Endothelial cell of umbilical vein (primary cell): ENCODE measurements at regions not wholly inside any gene's neighbourhood (a gene's known extent, or its start where the extent isn't known, plus 50 kb on each side); places are given as distances from the start of the nearest gene placed in this dataset.

Experiments
- BruUV-seq: library from RNA; stranded (reverse); fragments of 400-500 nt; replicated peaks from 2 replicates; lab custom pipeline; 2021; lab: Mats Ljungman, UMichigan
- CTCF ChIA-PET: fragments of 300-600, 350-600 bp; sonication (Branson Sonifier 250); formaldehyde crosslinking; loops from one replicate; lab custom pipeline; 2021; ENCODE audit warnings: antibody characterized with exemption, inconsistent platforms; lab: Charles Lee
- POLR2A ChIA-PET: fragments of 300-600, 350-600 bp; sonication (Branson Sonifier 250); formaldehyde crosslinking; loops from one replicate; lab custom pipeline; 2021; ENCODE audit warnings: antibody characterized with exemption, inconsistent platforms; lab: Charles Lee
- DNase-seq: peaks from one replicate; pipeline ENCODE4 v3.0.0-alpha.2; 2011; ENCODE audit warnings: low read depth, low spot score
- FAIRE-seq: peaks from 2 replicates; lab custom pipeline; 2011; peaks lifted over from hg19 to GRCh38; lab: Jason Lieb, UNC
- H2AFZ ChIP-seq: 2 replicates; pipeline ENCODE4 v1.6.0; 2012; ENCODE audit warnings: low read depth, low read length, control low read depth, inconsistent platforms
- H3K27ac ChIP-seq: 2 replicates; pipeline ENCODE4 v1.5.1; 2011; ENCODE audit warnings: low read depth, mild to moderate bottlenecking, control low read depth, low read length, moderate library complexity; ENCODE audit not compliant: insufficient read depth
- H3K27me3 ChIP-seq, 2 experiments: 2 replicates each; pipeline versions ENCODE4 v1.6.0 to v1.6.1; 2011; ENCODE audit warnings: low read length in 2 of 2, mixed read lengths in 1 of 2; ENCODE audit not compliant: control insufficient read depth in 2 of 2, insufficient read depth in 2 of 2
- H3K36me3 ChIP-seq, 2 experiments: 2 replicates in 1 of 2; 3 replicates in 1 of 2; pipeline ENCODE4 v1.5.1; 2011; ENCODE audit warnings: low read length in 2 of 2, mild to moderate bottlenecking in 1 of 2, moderate library complexity in 1 of 2; ENCODE audit not compliant: control insufficient read depth in 2 of 2, insufficient read depth in 2 of 2; ENCODE audit errors: extremely low read depth in 1 of 2
- H3K4me1 ChIP-seq: 3 replicates; pipeline ENCODE4 v1.5.1; 2011; ENCODE audit warnings: mild to moderate bottlenecking, low read length; ENCODE audit not compliant: control insufficient read depth, insufficient read depth; ENCODE audit errors: extremely low read depth
- H3K4me2 ChIP-seq: 2 replicates; pipeline ENCODE4 v1.6.1; 2011; ENCODE audit warnings: low read length, control low read depth, mixed read lengths; ENCODE audit not compliant: insufficient read depth
- H3K4me3 ChIP-seq, 3 experiments: fragments of 200-600 bp in 1 of 3; sonication (generic), shearing (Covaris generic) in 1 of 3; replicated peaks in 1 of 3; 2 replicates each; pipeline ENCODE4 v1.5.1; 2011 to 2016; ENCODE audit warnings: control low read depth in 3 of 3, low read length in 3 of 3, mild to moderate bottlenecking in 2 of 3, inconsistent platforms in 1 of 3, low read depth in 1 of 3, moderate library complexity in 1 of 3; ENCODE audit not compliant: insufficient read depth in 1 of 3
- H3K79me2 ChIP-seq: 2 replicates; pipeline ENCODE4 v1.6.0; 2012; ENCODE audit warnings: low read length, inconsistent platforms; ENCODE audit not compliant: control insufficient read depth, insufficient read depth
- H3K9ac ChIP-seq: replicated peaks from 2 replicates; pipeline ENCODE3; 2011; ENCODE audit warnings: low read length, control low read depth; ENCODE audit not compliant: insufficient read depth; ENCODE audit errors: extremely low read depth
- H3K9me1 ChIP-seq: replicated peaks from 3 replicates; pipeline ENCODE4 v1.6.0; 2011; ENCODE audit warnings: mild to moderate bottlenecking, low read length; ENCODE audit not compliant: control insufficient read depth, insufficient read depth; ENCODE audit errors: extremely low read depth
- H3K9me3 ChIP-seq: replicated peaks from 2 replicates; pipeline ENCODE4 v1.5.1; 2012; ENCODE audit warnings: low read length, inconsistent platforms; ENCODE audit not compliant: control insufficient read depth, insufficient read depth
- H4K20me1 ChIP-seq: replicated peaks from 2 replicates; pipeline ENCODE3; 2011; ENCODE audit warnings: mild to moderate bottlenecking, low read length; ENCODE audit not compliant: control insufficient read depth, insufficient read depth; ENCODE audit errors: extremely low read depth
- EZH2 ChIP-seq: IDR thresholded peaks from 2 replicates; pipeline ENCODE4 v1.6.1; 2012; ENCODE audit warnings: borderline replicate concordance, low read depth, mild to moderate bottlenecking, moderate library complexity, low read length, inconsistent platforms; ENCODE audit not compliant: severe bottlenecking
- FOS ChIP-seq: IDR thresholded peaks from 2 replicates; pipeline ENCODE4 v1.6.1; 2011; ENCODE audit warnings: mild to moderate bottlenecking, low read length, moderate library complexity, borderline replicate concordance; ENCODE audit not compliant: insufficient read depth
- GATA2 ChIP-seq: IDR thresholded peaks from 2 replicates; pipeline ENCODE4 v1.7.0; 2011; ENCODE audit warnings: low read depth, mild to moderate bottlenecking, moderate library complexity, mixed read lengths, low read length; ENCODE audit not compliant: insufficient read length, insufficient read depth
- JUN ChIP-seq: IDR thresholded peaks from 2 replicates; pipeline ENCODE4 v1.6.1; 2011; ENCODE audit warnings: borderline replicate concordance, low read depth; ENCODE audit not compliant: insufficient read length, insufficient read depth
- MYC ChIP-seq: IDR thresholded peaks from one replicate; pipeline ENCODE4 v1.6.1; 2011; ENCODE audit warnings: mild to moderate bottlenecking, low read depth, low read length
- POLR2A ChIP-seq: IDR thresholded peaks from 2 replicates; pipeline ENCODE4 v1.6.1; 2012; ENCODE audit warnings: low read depth, mild to moderate bottlenecking, control low read depth, low read length
- POLR2AphosphoS5 ChIP-seq: IDR thresholded peaks from 2 replicates; pipeline ENCODE4 v1.6.1; 2012; ENCODE audit warnings: low read depth, mild to moderate bottlenecking, control low read depth, low read length, moderate library complexity; ENCODE audit not compliant: insufficient read depth
- dilution Hi-C: fragments of 300-500 bp; cut with MboI; formaldehyde crosslinking; loops from one replicate; pipeline ENCODE4 v1.15.0; 2019; ENCODE audit warnings: low sequenced_read_pairs; ENCODE audit not compliant: extremely low pct_ligation_motif_present
- intact Hi-C: fragments of 100-400 bp; cut with micrococcal nuclease; formaldehyde crosslinking; loops from one replicate; pipeline ENCODE4 v1.10.0; 2022
- TF ChIP-seq, protein P1 (sequence below), 2 donors: IDR thresholded peaks; 1 replicate in 1 of 2; 2 replicates in 1 of 2; pipeline ENCODE4 v1.5.1; 2011; ENCODE audit warnings: low read length in 2 of 2, mild to moderate bottlenecking in 2 of 2, moderate library complexity in 2 of 2, control low read depth in 1 of 2, inconsistent platforms in 1 of 2, low read depth in 1 of 2; ENCODE audit not compliant: insufficient read depth in 1 of 2; ENCODE audit errors: extremely low read depth in 1 of 2
- TF ChIP-seq, protein P2 (sequence below): IDR thresholded peaks from 2 replicates; pipeline ENCODE4 v1.6.1; 2011; ENCODE audit not compliant: insufficient read depth, insufficient read length

DNA sequence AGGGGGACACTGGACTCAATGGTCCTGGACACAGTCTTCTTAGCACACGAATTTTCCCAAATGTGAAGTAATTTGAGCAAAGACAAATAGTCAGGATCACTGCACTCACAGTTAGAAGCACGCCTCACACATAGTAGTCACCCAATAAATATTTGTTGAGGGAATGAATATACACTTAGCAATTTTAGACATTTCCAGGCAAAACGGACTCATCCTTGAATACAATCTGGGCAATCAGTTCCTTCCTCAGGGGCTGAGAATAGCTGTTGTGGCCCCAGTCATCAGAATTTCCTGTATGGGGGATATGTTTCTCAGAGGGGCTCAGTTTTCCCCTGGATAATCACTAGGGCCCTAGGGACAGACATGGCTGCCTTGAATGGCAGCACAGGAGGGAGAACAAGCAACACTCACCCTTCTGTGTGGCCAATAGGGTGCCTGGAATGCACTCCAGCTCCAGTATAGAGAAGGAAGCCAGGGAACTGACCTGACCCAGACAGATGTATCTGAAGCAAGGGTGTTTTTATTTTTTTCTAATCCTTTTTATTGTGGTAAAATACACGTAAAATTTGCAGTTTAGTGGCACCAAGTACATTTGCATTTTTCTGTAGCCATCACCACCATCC lies 282.7 kb upstream of the ZNF32 start:
- H3K9me1 ChIP-seq, result no peaks in the 10 kb centered on the region
- no peaks in the 10 kb centered on the region for H3K4me1 ChIP-seq
- no peaks in the 10 kb centered on the region for H3K36me3 ChIP-seq
- TF ChIP-seq GATA2 (peak; percentile 11), POLR2AphosphoS5 (no peak)
- TF ChIP-seq, protein P1, sequence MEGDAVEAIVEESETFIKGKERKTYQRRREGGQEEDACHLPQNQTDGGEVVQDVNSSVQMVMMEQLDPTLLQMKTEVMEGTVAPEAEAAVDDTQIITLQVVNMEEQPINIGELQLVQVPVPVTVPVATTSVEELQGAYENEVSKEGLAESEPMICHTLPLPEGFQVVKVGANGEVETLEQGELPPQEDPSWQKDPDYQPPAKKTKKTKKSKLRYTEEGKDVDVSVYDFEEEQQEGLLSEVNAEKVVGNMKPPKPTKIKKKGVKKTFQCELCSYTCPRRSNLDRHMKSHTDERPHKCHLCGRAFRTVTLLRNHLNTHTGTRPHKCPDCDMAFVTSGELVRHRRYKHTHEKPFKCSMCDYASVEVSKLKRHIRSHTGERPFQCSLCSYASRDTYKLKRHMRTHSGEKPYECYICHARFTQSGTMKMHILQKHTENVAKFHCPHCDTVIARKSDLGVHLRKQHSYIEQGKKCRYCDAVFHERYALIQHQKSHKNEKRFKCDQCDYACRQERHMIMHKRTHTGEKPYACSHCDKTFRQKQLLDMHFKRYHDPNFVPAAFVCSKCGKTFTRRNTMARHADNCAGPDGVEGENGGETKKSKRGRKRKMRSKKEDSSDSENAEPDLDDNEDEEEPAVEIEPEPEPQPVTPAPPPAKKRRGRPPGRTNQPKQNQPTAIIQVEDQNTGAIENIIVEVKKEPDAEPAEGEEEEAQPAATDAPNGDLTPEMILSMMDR (IDR thresholded peaks at IDR 0.05; ENCODE audit: extremely low read depth in 1 of 2, insufficient read depth in 1 of 2, low read depth in 1 of 2, low read length in 2 of 2), result no peak
- H3K27ac ChIP-seq, result no peak overlapping the region
- no peak overlapping the region for H3K9ac ChIP-seq
- no peak for FAIRE-seq
- H3K27me3 ChIP-seq, result peaks cover 0 to 2% of the 10 kb centered on the region in 2 experiments
- H2AFZ ChIP-seq, result no peak overlapping the region
- H3K79me2 ChIP-seq, result no peaks in the 10 kb centered on the region
- CTCF ChIA-PET, result no interaction called here
- POLR2A ChIA-PET, result no interaction called here
- dilution Hi-C loops, result no loop called here
- H3K4me2 ChIP-seq, result no peak overlapping the region
- intact Hi-C loops, result no loop called here
- H4K20me1 ChIP-seq, result no peaks in the 10 kb centered on the region
- no TSS peak for BruUV-seq
- no peaks in the 10 kb centered on the region for H3K9me3 ChIP-seq
- H3K4me3 ChIP-seq, result no peak overlapping the region
- DNase-seq, result no peak

DNA sequence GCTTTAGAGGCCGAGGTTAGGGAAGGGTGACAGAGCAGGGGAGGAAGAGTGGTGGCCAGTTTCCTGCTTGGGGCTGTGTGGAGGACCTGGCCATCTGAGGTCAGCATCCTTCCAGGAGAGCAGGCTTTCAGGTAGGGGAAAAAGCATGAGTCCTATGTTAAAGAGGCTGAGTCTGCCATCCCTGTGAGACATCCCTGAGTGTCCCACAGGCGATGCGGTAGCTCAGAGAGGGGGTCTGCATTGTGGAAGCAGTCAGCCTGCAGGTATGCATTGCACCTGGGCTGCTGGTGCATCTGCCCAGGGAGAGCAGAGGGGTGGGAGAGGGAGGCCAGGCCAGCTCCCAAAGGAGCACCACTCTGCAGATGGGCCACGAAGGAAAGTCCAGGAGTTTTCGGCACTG lies 282.1 kb upstream of the ZNF32 start:
- dilution Hi-C loops, result no loop called here
- Histone ChIP-seq H3K36me3 (no peaks in the 10 kb centered on the region), H3K9me3 (no peaks in the 10 kb centered on the region), H3K4me3 (no peak overlapping the region), H3K4me1 (no peaks in the 10 kb centered on the region), H3K9me1 (no peaks in the 10 kb centered on the region), H3K27me3 (peaks cover 0 to 2% of the 10 kb centered on the region in 2 experiments), H4K20me1 (no peaks in the 10 kb centered on the region), H3K4me2 (no peak overlapping the region), H3K9ac (no peak overlapping the region), H3K79me2 (no peaks in the 10 kb centered on the region), H3K27ac (no peak overlapping the region), H2AFZ (no peak overlapping the region)
- ChIA-PET CTCF (no interaction called here), POLR2A (no interaction called here)
- no TSS peak for BruUV-seq
- intact Hi-C loops, result no loop called here
- FAIRE-seq (no peak), DNase-seq (no peak)
- TF ChIP-seq, protein P1 (IDR thresholded peaks at IDR 0.05; ENCODE audit: extremely low read depth in 1 of 2, insufficient read depth in 1 of 2, low read depth in 1 of 2, low read length in 2 of 2), result no peak
- TF ChIP-seq POLR2AphosphoS5 (no peak), GATA2 (no peak), EZH2 (no peak), FOS (no peak), POLR2A (no peak), JUN (no peak), MYC (no peak)
- TF ChIP-seq, protein P2, sequence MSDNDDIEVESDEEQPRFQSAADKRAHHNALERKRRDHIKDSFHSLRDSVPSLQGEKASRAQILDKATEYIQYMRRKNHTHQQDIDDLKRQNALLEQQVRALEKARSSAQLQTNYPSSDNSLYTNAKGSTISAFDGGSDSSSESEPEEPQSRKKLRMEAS, result no peak
